ENCODE measurements at regions not wholly inside any gene's neighbourhood (a gene's known extent, or its start where the extent isn't known, plus 50 kb on each side); places are given as distances from the start of the nearest gene placed in this dataset.
"Not testable (repeated sequence)": the region's sequence is repeated elsewhere in the genome, so short reads cannot be mapped to it uniquely, and the experiment has no call there.

GRCh38 chr4:24363751-24364150 lies 220.6 kb downstream of the DHX15 start:
- DNase-seq, result no peak

- no peak for DNase-seq
Observed at GRCh38 chr4:24352112-24352511, 232.2 kb downstream of the DHX15 start.

GRCh38 chr4:24349168-24349996 lies 235.0 kb downstream of the DHX15 start:
- not testable (repeated sequence) for DNase-seq

- DNase-seq, result no peak
Observed at GRCh38 chr4:24339260-24339659, 245.1 kb downstream of the DHX15 start.

GRCh38 chr4:24337451-24338190 lies 246.7 kb downstream of the DHX15 start:
- no peak for DNase-seq

GRCh38 chr4:24335616-24336015 lies 248.7 kb downstream of the DHX15 start:
- DNase-seq, result no peak

- no peak for DNase-seq
Observed at GRCh38 chr4:24334906-24335305, 249.4 kb downstream of the DHX15 start.

- DNase-seq, result no peak
Observed at GRCh38 chr4:24330573-24330972, 253.8 kb downstream of the DHX15 start.

GRCh38 chr4:24330172-24330571 lies 254.2 kb downstream of the DHX15 start:
- no peak for DNase-seq

- no peak for DNase-seq
Observed at GRCh38 chr4:24328711-24329110, 255.6 kb downstream of the DHX15 start.

- no peak for DNase-seq
Observed at GRCh38 chr4:24328310-24328709, 256.0 kb downstream of the DHX15 start.

GRCh38 chr4:24322995-24323394 lies 261.4 kb downstream of the DHX15 start:
- DNase-seq, result no peak

GRCh38 chr4:24322511-24322910 lies 261.8 kb downstream of the DHX15 start:
- DNase-seq, result no peak

GRCh38 chr4:24321616-24322015 lies 262.7 kb downstream of the DHX15 start:
- DNase-seq, result no peak

- no peak for DNase-seq
Observed at GRCh38 chr4:24321131-24321530, 263.2 kb downstream of the DHX15 start.

GRCh38 chr4:24319387-24319786 lies 265.0 kb downstream of the DHX15 start:
- no peak for DNase-seq

GRCh38 chr4:24315056-24315455 lies 269.3 kb downstream of the DHX15 start:
- no peak for DNase-seq

GRCh38 chr4:24312261-24312913 lies 272.0 kb downstream of the DHX15 start:
- no peak for DNase-seq

- DNase-seq, result no peak
Observed at GRCh38 chr4:24303926-24304325, 280.4 kb downstream of the DHX15 start.

GRCh38 chr4:24298911-24299310 lies 285.4 kb downstream of the DHX15 start:
- no peak for DNase-seq

- DNase-seq, result no peak
Observed at GRCh38 chr4:24287096-24287495, 297.3 kb downstream of the DHX15 start.

GRCh38 chr4:24285759-24286158 lies 298.6 kb downstream of the DHX15 start:
- DNase-seq, result no peak

GRCh38 chr4:24282446-24282845 lies 301.9 kb downstream of the DHX15 start:
- DNase-seq, result no peak

GRCh38 chr4:24279911-24280375 lies 304.4 kb downstream of the DHX15 start:
- DNase-seq, result no peak
